ENCODE measurements at regions not wholly inside any gene's neighbourhood (a gene's known extent, or its start where the extent isn't known, plus 50 kb on each side); places are given as distances from the start of the nearest gene placed in this dataset.

DNA sequence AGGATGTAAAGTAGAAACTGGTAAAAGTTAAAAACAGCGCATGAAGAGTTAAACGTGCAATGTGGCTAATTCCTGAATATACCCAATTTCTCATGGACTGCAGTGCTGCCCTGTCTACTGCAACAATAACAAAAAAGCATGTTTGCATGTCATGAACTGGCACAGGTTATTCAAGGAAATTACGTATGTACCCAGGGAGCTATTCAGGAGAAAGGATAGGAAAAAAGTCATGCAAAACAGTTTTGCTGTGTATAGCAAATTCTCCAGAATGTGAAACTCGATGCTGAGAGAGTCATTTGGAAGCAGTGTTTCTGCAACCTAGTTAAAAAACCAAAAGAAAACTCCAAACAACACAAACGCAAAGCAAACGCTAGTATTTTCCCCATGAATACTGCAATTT is 381.5 kb upstream of the PRKX start:
- dilution Hi-C loops (cut with MboI; ENCODE audit: extremely low pct_ligation_motif_present, low sequenced_read_pairs) (no loop called here), intact Hi-C loops (cut with micrococcal nuclease) (no loop called here)
- Histone ChIP-seq H3K27ac (ENCODE audit: insufficient read depth, low read depth, low read length) (no peak overlapping the region), H3K4me1 (ENCODE audit: control insufficient read depth, extremely low read depth, insufficient read depth, low read length) (no peaks in the 10 kb centered on the region), H3K36me3 (ENCODE audit: control insufficient read depth in 2 of 2, extremely low read depth in 1 of 2, insufficient read depth in 2 of 2, low read length in 2 of 2) (no peaks in the 10 kb centered on the region), H3K79me2 (ENCODE audit: control insufficient read depth, insufficient read depth, low read length) (no peaks in the 10 kb centered on the region), H3K9me1 (replicated peaks; ENCODE audit: control insufficient read depth, extremely low read depth, insufficient read depth, low read length) (no peaks in the 10 kb centered on the region), H2AFZ (ENCODE audit: low read depth, low read length) (no peak overlapping the region), H4K20me1 (replicated peaks; ENCODE audit: control insufficient read depth, extremely low read depth, insufficient read depth, low read length) (no peaks in the 10 kb centered on the region), H3K9me3 (replicated peaks; ENCODE audit: control insufficient read depth, insufficient read depth, low read length) (no peaks in the 10 kb centered on the region), H3K4me3 (replicated peaks in 1 of 3; ENCODE audit: insufficient read depth in 1 of 3, low read depth in 1 of 3, low read length in 3 of 3) (no peak overlapping the region), H3K27me3 (ENCODE audit: control insufficient read depth in 2 of 2, insufficient read depth in 2 of 2, low read length in 2 of 2) (no peaks in the 10 kb centered on the region), H3K9ac (replicated peaks; ENCODE audit: extremely low read depth, insufficient read depth, low read length) (no peak overlapping the region), H3K4me2 (ENCODE audit: insufficient read depth, low read length) (no peak overlapping the region)
- POLR2A ChIA-PET = no interaction called here
- TF ChIP-seq EZH2 (IDR thresholded peaks at IDR 0.05; ENCODE audit: borderline replicate concordance, low read depth, low read length, severe bottlenecking) = no peak
- TF ChIP-seq CTCF (IDR thresholded peaks at IDR 0.05; ENCODE audit: extremely low read depth in 1 of 2, insufficient read depth in 1 of 2, low read depth in 1 of 2, low read length in 2 of 2) = no peak
- no peak for TF ChIP-seq POLR2A (IDR thresholded peaks at IDR 0.05; ENCODE audit: low read depth, low read length)
- no peak for TF ChIP-seq POLR2AphosphoS5 (IDR thresholded peaks at IDR 0.05; ENCODE audit: insufficient read depth, low read depth, low read length)
- TF ChIP-seq FOS (IDR thresholded peaks at IDR 0.05; ENCODE audit: borderline replicate concordance, insufficient read depth, low read length) = no peak
- TF ChIP-seq JUN (IDR thresholded peaks at IDR 0.05; ENCODE audit: borderline replicate concordance, insufficient read depth, insufficient read length, low read depth) = no peak
- BruUV-seq (replicated peaks) = no TSS peak
- no peak for DNase-seq (ENCODE audit: low read depth, low spot score)
- CTCF ChIA-PET = no interaction called here
- no peak for FAIRE-seq
